ENCODE measurements at regions not wholly inside any gene's neighbourhood (a gene's known extent, or its start where the extent isn't known, plus 50 kb on each side); places are given as distances from the start of the nearest gene placed in this dataset.

DNA sequence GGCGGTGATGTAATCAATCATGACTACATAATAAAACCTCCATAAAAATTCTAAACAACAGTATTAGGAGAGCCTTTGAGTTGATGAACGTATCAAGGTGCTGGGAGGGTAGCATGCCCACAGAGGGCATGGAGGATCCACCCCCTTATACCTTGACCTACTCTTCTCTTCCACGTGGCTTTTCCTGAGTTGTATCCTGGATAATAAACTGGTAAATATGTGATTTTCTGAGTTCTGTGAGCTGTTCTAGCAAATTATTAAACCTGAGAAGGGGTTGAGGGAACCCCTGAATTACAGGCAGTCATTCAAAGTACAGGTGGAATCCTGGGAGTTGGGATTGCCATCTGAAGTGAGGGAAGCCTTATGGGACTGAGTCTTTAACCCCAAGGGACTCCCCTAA, 446.9 kb downstream of the DYNC2H1 start:
- H3K27me3 ChIP-seq (ENCODE audit: low read length): no peaks in the 10 kb centered on the region
- no peak overlapping the region for H2AFZ ChIP-seq (ENCODE audit: low read length)
- BruUV-seq (replicated peaks): no TSS peak
- no peaks in the 10 kb centered on the region for H3K4me1 ChIP-seq (ENCODE audit: insufficient read depth, low read length)
- no peaks in the 10 kb centered on the region for H3K36me3 ChIP-seq (ENCODE audit: low read depth, low read length)
- H3K27ac ChIP-seq (ENCODE audit: low read length): no peak overlapping the region
- H4K20me1 ChIP-seq (ENCODE audit: low read length): no peaks in the 10 kb centered on the region
- no peak overlapping the region for H3K4me3 ChIP-seq (ENCODE audit: low read length)
- no peak overlapping the region for H3K9ac ChIP-seq (ENCODE audit: low read length)
- no peak overlapping the region for H3K4me2 ChIP-seq (ENCODE audit: low read length)
- TF ChIP-seq, protein P1, sequence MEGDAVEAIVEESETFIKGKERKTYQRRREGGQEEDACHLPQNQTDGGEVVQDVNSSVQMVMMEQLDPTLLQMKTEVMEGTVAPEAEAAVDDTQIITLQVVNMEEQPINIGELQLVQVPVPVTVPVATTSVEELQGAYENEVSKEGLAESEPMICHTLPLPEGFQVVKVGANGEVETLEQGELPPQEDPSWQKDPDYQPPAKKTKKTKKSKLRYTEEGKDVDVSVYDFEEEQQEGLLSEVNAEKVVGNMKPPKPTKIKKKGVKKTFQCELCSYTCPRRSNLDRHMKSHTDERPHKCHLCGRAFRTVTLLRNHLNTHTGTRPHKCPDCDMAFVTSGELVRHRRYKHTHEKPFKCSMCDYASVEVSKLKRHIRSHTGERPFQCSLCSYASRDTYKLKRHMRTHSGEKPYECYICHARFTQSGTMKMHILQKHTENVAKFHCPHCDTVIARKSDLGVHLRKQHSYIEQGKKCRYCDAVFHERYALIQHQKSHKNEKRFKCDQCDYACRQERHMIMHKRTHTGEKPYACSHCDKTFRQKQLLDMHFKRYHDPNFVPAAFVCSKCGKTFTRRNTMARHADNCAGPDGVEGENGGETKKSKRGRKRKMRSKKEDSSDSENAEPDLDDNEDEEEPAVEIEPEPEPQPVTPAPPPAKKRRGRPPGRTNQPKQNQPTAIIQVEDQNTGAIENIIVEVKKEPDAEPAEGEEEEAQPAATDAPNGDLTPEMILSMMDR (conservative IDR thresholded peaks at IDR 0.05; ENCODE audit: low read depth, low read length): no peak
- no peak for TF ChIP-seq EZH2phosphoT487 (IDR thresholded peaks at IDR 0.05; ENCODE audit: borderline replicate concordance, low read length)
- TF ChIP-seq EZH2 (IDR thresholded peaks at IDR 0.05; ENCODE audit: low read length, unreplicated experiment): no peak
- no peak for ATAC-seq
- DNase-seq: no peak
- H3K79me2 ChIP-seq (ENCODE audit: low read length): no peaks in the 10 kb centered on the region
- H3K9me3 ChIP-seq (ENCODE audit: low read length): no peaks in the 10 kb centered on the region
- ChIA-PET POLR2A (ENCODE audit: unreplicated experiment) (no interaction called here), CTCF (no interaction called here)
- H3F3A ChIP-seq (ENCODE audit: low read length, unreplicated experiment): no peaks in the 10 kb centered on the region
- no peaks in the 10 kb centered on the region for H3K9me2 ChIP-seq (replicated peaks; ENCODE audit: low read length)
- intact Hi-C loops (cut with micrococcal nuclease): no loop called here

DNA sequence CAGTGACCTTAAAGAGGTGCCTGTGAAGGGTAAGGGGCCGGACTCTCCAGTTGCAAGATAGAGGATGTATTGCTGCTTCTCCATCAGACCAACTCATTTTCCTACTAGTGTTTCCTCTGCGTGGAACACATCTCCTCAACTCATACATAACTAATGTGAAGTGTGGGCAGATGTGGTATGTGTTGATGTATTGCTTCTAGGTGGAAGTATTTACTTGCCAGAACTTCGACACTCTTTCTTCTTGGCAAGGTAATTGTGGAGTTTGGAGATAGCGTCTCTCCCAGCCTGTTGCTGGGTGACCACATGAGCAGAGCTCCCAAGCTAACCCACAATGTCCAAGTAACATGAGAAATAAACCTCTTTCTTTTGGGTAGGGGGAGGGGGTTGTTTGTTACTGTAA, 456.9 kb downstream of the DYNC2H1 start:
- Histone ChIP-seq H3K27ac (ENCODE audit: low read length) (no peak overlapping the region), H3K9ac (ENCODE audit: low read length) (no peak overlapping the region), H3F3A (ENCODE audit: low read length, unreplicated experiment) (no peaks in the 10 kb centered on the region), H3K27me3 (ENCODE audit: low read length) (no peaks in the 10 kb centered on the region), H4K20me1 (ENCODE audit: low read length) (no peaks in the 10 kb centered on the region), H3K4me1 (ENCODE audit: insufficient read depth, low read length) (no peaks in the 10 kb centered on the region), H3K9me2 (replicated peaks; ENCODE audit: low read length) (no peaks in the 10 kb centered on the region), H3K79me2 (ENCODE audit: low read length) (no peaks in the 10 kb centered on the region), H2AFZ (ENCODE audit: low read length) (no peak overlapping the region), H3K36me3 (ENCODE audit: low read depth, low read length) (no peaks in the 10 kb centered on the region), H3K9me3 (ENCODE audit: low read length) (no peaks in the 10 kb centered on the region), H3K4me2 (ENCODE audit: low read length) (no peak overlapping the region), H3K4me3 (ENCODE audit: low read length) (no peak overlapping the region)
- ATAC-seq (no peak), DNase-seq (no peak)
- ChIA-PET CTCF (no interaction called here), POLR2A (ENCODE audit: unreplicated experiment) (no interaction called here)
- intact Hi-C loops (cut with micrococcal nuclease): no loop called here
- TF ChIP-seq, protein P1 (conservative IDR thresholded peaks at IDR 0.05; ENCODE audit: low read depth, low read length): no peak
- no peak for TF ChIP-seq EZH2phosphoT487 (IDR thresholded peaks at IDR 0.05; ENCODE audit: borderline replicate concordance, low read length)
- no peak for TF ChIP-seq EZH2 (IDR thresholded peaks at IDR 0.05; ENCODE audit: low read length, unreplicated experiment)
- no TSS peak for BruUV-seq (replicated peaks)

DNA sequence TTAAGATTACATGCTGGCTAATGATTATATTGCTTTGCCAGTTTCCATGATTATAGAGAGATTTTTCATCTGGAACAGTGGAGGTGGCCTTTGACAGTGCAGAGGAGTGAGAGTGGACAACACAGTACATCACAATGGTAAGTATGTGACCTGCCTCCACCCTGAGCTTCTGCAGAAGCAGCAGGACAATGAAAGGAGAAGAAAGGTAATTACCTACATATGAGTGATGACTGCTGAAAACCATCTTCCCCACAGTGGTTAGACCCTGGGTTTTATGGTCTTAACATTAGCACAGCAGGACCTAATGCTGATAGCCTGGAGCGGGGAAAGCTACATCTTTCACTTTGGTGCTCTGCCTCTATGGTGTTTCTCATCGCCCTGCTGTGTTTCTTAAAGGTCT, 454.7 kb upstream of the DDI1 start:
- Histone ChIP-seq H2AFZ (ENCODE audit: low read length) (no peak overlapping the region), H3K9me2 (replicated peaks; ENCODE audit: low read length) (no peaks in the 10 kb centered on the region; the same call in 1 of the 2 replicates), H3K27me3 (ENCODE audit: low read length) (no peaks in the 10 kb centered on the region), H3K79me2 (ENCODE audit: low read length) (no peaks in the 10 kb centered on the region), H3K27ac (ENCODE audit: low read length) (no peak overlapping the region), H3K4me1 (ENCODE audit: insufficient read depth, low read length) (no peaks in the 10 kb centered on the region), H3K36me3 (ENCODE audit: low read depth, low read length) (no peaks in the 10 kb centered on the region), H3K4me2 (ENCODE audit: low read length) (no peak overlapping the region), H3F3A (ENCODE audit: low read length, unreplicated experiment) (no peaks in the 10 kb centered on the region), H3K9ac (ENCODE audit: low read length) (no peak overlapping the region), H4K20me1 (ENCODE audit: low read length) (no peaks in the 10 kb centered on the region), H3K4me3 (ENCODE audit: low read length) (no peak overlapping the region), H3K9me3 (ENCODE audit: low read length) (no peaks in the 10 kb centered on the region)
- ATAC-seq: no peak
- DNase-seq: no peak
- intact Hi-C loops (cut with micrococcal nuclease): no loop called here
- ChIA-PET CTCF (no interaction called here), POLR2A (ENCODE audit: unreplicated experiment) (no interaction called here)
- BruUV-seq (replicated peaks): no TSS peak
- TF ChIP-seq, protein P1 (conservative IDR thresholded peaks at IDR 0.05; ENCODE audit: low read depth, low read length): no peak
- TF ChIP-seq EZH2 (IDR thresholded peaks at IDR 0.05; ENCODE audit: low read length, unreplicated experiment) (no peak), EZH2phosphoT487 (IDR thresholded peaks at IDR 0.05; ENCODE audit: borderline replicate concordance, low read length) (no peak)
